Immature natural killer cell (primary cell): ENCODE measurements at regions not wholly inside any gene's neighbourhood (a gene's known extent, or its start where the extent isn't known, plus 50 kb on each side); places are given as distances from the start of the nearest gene placed in this dataset.
"Not testable (repeated sequence)": the region's sequence is repeated elsewhere in the genome, so short reads cannot be mapped to it uniquely, and the experiment has no call there.

Experiments used
- DNase-seq, 3 donors: peaks; one replicate each; pipeline ENCODE4 v3.0.0; 2022; ENCODE audit warnings: mixed read lengths in 1 of 3
- H3K27ac Mint-ChIP-seq, 6 donors: one replicate each; pipeline ENCODE4 v1.8.0; 2020; ENCODE audit warnings: mixed read lengths in 6 of 6, mild to moderate bottlenecking in 5 of 6, inconsistent platforms in 4 of 6, moderate library complexity in 3 of 6
- H3K27me3 Mint-ChIP-seq, 3 donors: one replicate each; pipeline ENCODE4 v1.8.0; 2020 to 2021; ENCODE audit warnings: low read depth in 3 of 3, mild to moderate bottlenecking in 3 of 3, mixed read lengths in 3 of 3, moderate library complexity in 3 of 3, inconsistent platforms in 1 of 3
- H3K36me3 Mint-ChIP-seq, 3 donors: one replicate each; pipeline ENCODE4 v1.8.0; 2020; ENCODE audit warnings: mixed read lengths in 3 of 3, inconsistent platforms in 2 of 3, mild to moderate bottlenecking in 2 of 3
- H3K4me1 Mint-ChIP-seq, 2 donors: one replicate each; pipeline ENCODE4 v1.8.0; 2020; ENCODE audit warnings: inconsistent platforms in 2 of 2, mild to moderate bottlenecking in 2 of 2, mixed read lengths in 2 of 2, moderate library complexity in 1 of 2
- H3K4me3 Mint-ChIP-seq, 5 donors: one replicate each; pipeline ENCODE4 v1.8.0; 2020; ENCODE audit warnings: mild to moderate bottlenecking in 5 of 5, mixed read lengths in 5 of 5, inconsistent platforms in 3 of 5, moderate library complexity in 3 of 5
- H3K9me3 Mint-ChIP-seq, 6 donors: one replicate each; pipeline ENCODE4 v1.8.0; 2020; ENCODE audit warnings: mild to moderate bottlenecking in 6 of 6, mixed read lengths in 6 of 6, inconsistent platforms in 4 of 6, moderate library complexity in 3 of 6

- Mint-ChIP-seq H3K4me1 (no peaks in the 10 kb centered on the region), H3K9me3 (peaks cover 0 to 11% (median 2%) of the 10 kb centered on the region in 6 donors), H3K4me3 (no peak overlapping the region), H3K27ac (no peak overlapping the region), H3K36me3 (no peaks in the 10 kb centered on the region), H3K27me3 (no peaks in the 10 kb centered on the region)
- DNase-seq = no peak
These were observed 270.8 kb downstream of the NNT start for GRCh38 chr5:43873791-43874190.

- Mint-ChIP-seq H3K4me1 (no peaks in the 10 kb centered on the region), H3K27ac (no peak overlapping the region), H3K4me3 (no peak overlapping the region), H3K27me3 (peaks cover 0 to 3% (median 3%) of the 10 kb centered on the region in 3 donors), H3K36me3 (no peaks in the 10 kb centered on the region), H3K9me3 (peaks cover 0 to 21% (median 4%) of the 10 kb centered on the region in 6 donors)
- no peak for DNase-seq
These were observed 256.3 kb downstream of the NNT start for GRCh38 chr5:43859309-43859708.

GRCh38 chr5:43855452-43855851, 252.5 kb downstream of the NNT start:
- Mint-ChIP-seq H3K27ac (no peak overlapping the region), H3K36me3 (no peaks in the 10 kb centered on the region), H3K4me1 (no peaks in the 10 kb centered on the region), H3K4me3 (no peak overlapping the region), H3K9me3 (peaks cover 0 to 21% (median 4%) of the 10 kb centered on the region in 6 donors), H3K27me3 (peaks cover 0 to 3% (median 1%) of the 10 kb centered on the region in 3 donors)
- DNase-seq = no peak

- H3K27me3 Mint-ChIP-seq = peaks cover 0 to 3% (median under 1%) of the 10 kb centered on the region in 3 donors
- no peaks in the 10 kb centered on the region for H3K4me1 Mint-ChIP-seq
- peaks cover 0 to 21% (median 5%) of the 10 kb centered on the region in 6 donors for H3K9me3 Mint-ChIP-seq
- H3K4me3 Mint-ChIP-seq = no peak overlapping the region
- no peak overlapping the region for H3K27ac Mint-ChIP-seq
- DNase-seq = no peak
- no peaks in the 10 kb centered on the region for H3K36me3 Mint-ChIP-seq
These were observed 251.8 kb downstream of the NNT start for GRCh38 chr5:43854697-43855292.

- no peak overlapping the region for H3K27ac Mint-ChIP-seq
- no peaks in the 10 kb centered on the region for H3K4me1 Mint-ChIP-seq
- H3K36me3 Mint-ChIP-seq = no peaks in the 10 kb centered on the region
- no peak for DNase-seq
- H3K9me3 Mint-ChIP-seq = peaks cover 0 to 20% (median 7%) of the 10 kb centered on the region in 6 donors
- peaks cover 0 to 3% (median 0%) of the 10 kb centered on the region in 3 donors for H3K27me3 Mint-ChIP-seq
- no peak overlapping the region for H3K4me3 Mint-ChIP-seq
These were observed 249.3 kb downstream of the NNT start for GRCh38 chr5:43852279-43852678.

GRCh38 chr5:43851741-43852140, 248.8 kb downstream of the NNT start:
- H3K4me1 Mint-ChIP-seq = no peaks in the 10 kb centered on the region
- no peak overlapping the region for H3K27ac Mint-ChIP-seq
- peaks cover 0 to 1% (median 0%) of the 10 kb centered on the region in 3 donors for H3K27me3 Mint-ChIP-seq
- DNase-seq = no peak
- no peak overlapping the region for H3K4me3 Mint-ChIP-seq
- H3K36me3 Mint-ChIP-seq = no peaks in the 10 kb centered on the region
- H3K9me3 Mint-ChIP-seq = peaks cover 0 to 15% (median 6%) of the 10 kb centered on the region in 6 donors

- no peak overlapping the region for H3K27ac Mint-ChIP-seq
- H3K36me3 Mint-ChIP-seq = no peaks in the 10 kb centered on the region
- H3K4me1 Mint-ChIP-seq = no peaks in the 10 kb centered on the region
- H3K27me3 Mint-ChIP-seq = peaks cover 0 to 3% (median 2%) of the 10 kb centered on the region in 3 donors
- DNase-seq = no peak
- H3K4me3 Mint-ChIP-seq = no peak overlapping the region
- H3K9me3 Mint-ChIP-seq = peaks cover 2 to 11% (median 5%) of the 10 kb centered on the region in 6 donors
These were observed 237.6 kb downstream of the NNT start for GRCh38 chr5:43840424-43841125.

- DNase-seq = no peak
- Mint-ChIP-seq H3K4me3 (no peak overlapping the region), H3K4me1 (no peaks in the 10 kb centered on the region), H3K36me3 (no peaks in the 10 kb centered on the region), H3K27me3 (peaks cover 0 to 5% (median 2%) of the 10 kb centered on the region in 3 donors), H3K9me3 (peaks cover 3 to 13% (median 8%) of the 10 kb centered on the region in 6 donors), H3K27ac (no peak overlapping the region)
These were observed 236.2 kb downstream of the NNT start for GRCh38 chr5:43839218-43839617.

GRCh38 chr5:43837996-43838395, 235.0 kb downstream of the NNT start:
- Mint-ChIP-seq H3K27me3 (peaks cover 0 to 5% (median 2%) of the 10 kb centered on the region in 3 donors), H3K27ac (no peak overlapping the region), H3K4me1 (no peaks in the 10 kb centered on the region), H3K9me3 (peaks cover 3 to 13% (median 8%) of the 10 kb centered on the region in 6 donors), H3K36me3 (no peaks in the 10 kb centered on the region), H3K4me3 (no peak overlapping the region)
- DNase-seq = no peak

- Mint-ChIP-seq H3K27me3 (peaks cover 0 to 5% (median 2%) of the 10 kb centered on the region in 3 donors), H3K9me3 (peaks cover 3 to 13% (median 7%) of the 10 kb centered on the region in 6 donors), H3K36me3 (no peaks in the 10 kb centered on the region), H3K4me1 (no peaks in the 10 kb centered on the region), H3K4me3 (no peak overlapping the region), H3K27ac (no peak overlapping the region)
- DNase-seq = no peak
These were observed 234.1 kb downstream of the NNT start for GRCh38 chr5:43837091-43837490.

GRCh38 chr5:43833961-43834360, 231.0 kb downstream of the NNT start:
- Mint-ChIP-seq H3K27me3 (peaks cover 0 to 2% (median 2%) of the 10 kb centered on the region in 3 donors), H3K9me3 (peaks cover 3 to 22% (median 7%) of the 10 kb centered on the region in 6 donors), H3K36me3 (no peaks in the 10 kb centered on the region), H3K27ac (no peak overlapping the region), H3K4me1 (no peaks in the 10 kb centered on the region), H3K4me3 (no peak overlapping the region)
- DNase-seq = no peak

- H3K4me1 Mint-ChIP-seq, H3K4me3 Mint-ChIP-seq, H3K36me3 Mint-ChIP-seq, DNase-seq, H3K27me3 Mint-ChIP-seq: not testable (repeated sequence)
- H3K9me3 Mint-ChIP-seq = peaks cover 5 to 35% (median 19%) of the 10 kb centered on the region in 6 donors
- H3K27ac Mint-ChIP-seq = peak overlapping the region in 1 of 6 donors; percentile 50
These were observed 221.5 kb downstream of the NNT start for GRCh38 chr5:43824325-43824964.

GRCh38 chr5:43818394-43818793, 215.4 kb downstream of the NNT start:
- not testable (repeated sequence) for DNase-seq, H3K4me1 Mint-ChIP-seq, H3K27ac Mint-ChIP-seq, H3K27me3 Mint-ChIP-seq, H3K36me3 Mint-ChIP-seq, H3K4me3 Mint-ChIP-seq
- H3K9me3 Mint-ChIP-seq = peaks cover 10 to 39% (median 21%) of the 10 kb centered on the region in 6 donors

- peaks cover 0 to 4% (median 0%) of the 10 kb centered on the region in 3 donors for H3K36me3 Mint-ChIP-seq
- H3K9me3 Mint-ChIP-seq = peaks cover 16 to 55% (median 25%) of the 10 kb centered on the region in 6 donors
- H3K4me3 Mint-ChIP-seq = no peak overlapping the region
- H3K27me3 Mint-ChIP-seq = peaks cover 0 to 4% (median 0%) of the 10 kb centered on the region in 3 donors
- no peak overlapping the region for H3K27ac Mint-ChIP-seq
- no peaks in the 10 kb centered on the region for H3K4me1 Mint-ChIP-seq
- no peak for DNase-seq
These were observed 212.5 kb downstream of the NNT start for GRCh38 chr5:43815497-43815896.
